Brain microvascular endothelial cell (primary cell): ENCODE measurements at regions not wholly inside any gene's neighbourhood (a gene's known extent, or its start where the extent isn't known, plus 50 kb on each side); places are given as distances from the start of the nearest gene placed in this dataset.

ENCODE experiments used
- DNase-seq: peaks from one replicate; pipeline ENCODE4 v3.0.0-alpha.2; 2020
- H3K27ac ChIP-seq: fragments of 250-450 bp; sonication (Bioruptor Pico); 2 replicates; pipeline ENCODE4 v1.5.1; 2020; ENCODE audit warnings: mild to moderate bottlenecking, moderate library complexity
- H3K27me3 ChIP-seq: fragments of 250-450 bp; sonication (Bioruptor Pico); replicated peaks from 2 replicates; pipeline ENCODE4 v1.5.1; 2020; ENCODE audit warnings: mild to moderate bottlenecking
- H3K36me3 ChIP-seq: fragments of 250-450 bp; sonication (Bioruptor Pico); replicated peaks from 2 replicates; pipeline ENCODE4 v1.5.1; 2020; ENCODE audit warnings: mild to moderate bottlenecking
- H3K4me3 ChIP-seq: 2 replicates; pipeline ENCODE4 v1.5.1; 2011; ENCODE audit warnings: low read depth, mild to moderate bottlenecking, control low read depth, low read length, moderate library complexity
- in situ Hi-C: cut with HindIII; loops from 2 replicates; pipeline ENCODE4 v1.10.0; 2017; ENCODE audit warnings: low sequenced_read_pairs, low pct_ligation_motif_present
- TF ChIP-seq, protein P1 (sequence below): IDR thresholded peaks from 2 replicates; pipeline ENCODE4 v1.5.1; 2011; ENCODE audit warnings: low read depth, mild to moderate bottlenecking, moderate library complexity, low read length, control low read depth, inconsistent platforms; ENCODE audit errors: missing control alignments

DNA sequence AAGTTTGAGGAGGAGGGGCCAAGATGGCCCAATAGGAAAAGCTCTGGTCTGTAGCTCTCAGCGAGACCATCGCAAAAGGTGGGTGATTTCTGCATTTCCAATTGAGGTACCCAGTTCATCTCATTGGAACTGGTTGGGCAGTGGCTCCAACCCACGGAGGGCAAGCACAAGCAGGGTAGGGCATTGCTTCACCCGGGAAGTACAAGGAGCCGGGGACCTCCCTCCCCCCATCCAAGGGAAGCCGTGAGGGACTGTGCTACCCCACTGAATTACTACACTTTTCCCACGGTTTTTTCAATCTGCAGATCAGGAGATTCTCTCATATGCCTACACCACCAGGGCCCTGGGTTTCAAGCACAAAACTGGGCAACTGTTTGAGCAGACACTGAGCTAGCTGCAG lies 58.0 kb upstream of the EFCAB3 start:
- TF ChIP-seq, protein P1, sequence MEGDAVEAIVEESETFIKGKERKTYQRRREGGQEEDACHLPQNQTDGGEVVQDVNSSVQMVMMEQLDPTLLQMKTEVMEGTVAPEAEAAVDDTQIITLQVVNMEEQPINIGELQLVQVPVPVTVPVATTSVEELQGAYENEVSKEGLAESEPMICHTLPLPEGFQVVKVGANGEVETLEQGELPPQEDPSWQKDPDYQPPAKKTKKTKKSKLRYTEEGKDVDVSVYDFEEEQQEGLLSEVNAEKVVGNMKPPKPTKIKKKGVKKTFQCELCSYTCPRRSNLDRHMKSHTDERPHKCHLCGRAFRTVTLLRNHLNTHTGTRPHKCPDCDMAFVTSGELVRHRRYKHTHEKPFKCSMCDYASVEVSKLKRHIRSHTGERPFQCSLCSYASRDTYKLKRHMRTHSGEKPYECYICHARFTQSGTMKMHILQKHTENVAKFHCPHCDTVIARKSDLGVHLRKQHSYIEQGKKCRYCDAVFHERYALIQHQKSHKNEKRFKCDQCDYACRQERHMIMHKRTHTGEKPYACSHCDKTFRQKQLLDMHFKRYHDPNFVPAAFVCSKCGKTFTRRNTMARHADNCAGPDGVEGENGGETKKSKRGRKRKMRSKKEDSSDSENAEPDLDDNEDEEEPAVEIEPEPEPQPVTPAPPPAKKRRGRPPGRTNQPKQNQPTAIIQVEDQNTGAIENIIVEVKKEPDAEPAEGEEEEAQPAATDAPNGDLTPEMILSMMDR = no peak
- no peak overlapping the region for H3K4me3 ChIP-seq
- H3K27me3 ChIP-seq = no peaks in the 10 kb centered on the region
- H3K27ac ChIP-seq = no peak overlapping the region
- in situ Hi-C loops = no loop called here
- no peaks in the 10 kb centered on the region for H3K36me3 ChIP-seq
- DNase-seq = no peak

DNA sequence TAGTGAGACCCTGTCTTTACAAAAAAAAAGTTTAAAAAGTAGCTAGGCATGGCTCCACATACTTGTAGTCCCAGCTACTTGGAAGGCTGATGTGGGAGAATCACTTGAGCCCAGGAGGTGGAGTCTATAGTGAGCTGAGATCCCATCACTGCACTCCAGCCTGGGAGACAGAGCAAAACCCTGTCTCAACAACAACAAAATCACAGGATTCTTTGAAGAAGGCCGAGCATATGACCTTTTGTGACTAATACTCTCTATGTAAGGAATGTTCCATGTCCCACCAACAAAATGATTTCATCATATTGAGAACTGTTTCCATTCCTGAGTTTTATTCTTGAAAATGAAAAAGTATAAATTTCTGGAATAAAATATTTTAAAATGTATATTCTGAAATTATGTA lies 58.9 kb upstream of the EFCAB3 start:
- Histone ChIP-seq H3K36me3 (no peaks in the 10 kb centered on the region), H3K4me3 (no peak overlapping the region), H3K27ac (no peak overlapping the region), H3K27me3 (no peaks in the 10 kb centered on the region)
- in situ Hi-C loops = no loop called here
- DNase-seq = peak; percentile 62
- TF ChIP-seq, protein P1 = no peak

DNA sequence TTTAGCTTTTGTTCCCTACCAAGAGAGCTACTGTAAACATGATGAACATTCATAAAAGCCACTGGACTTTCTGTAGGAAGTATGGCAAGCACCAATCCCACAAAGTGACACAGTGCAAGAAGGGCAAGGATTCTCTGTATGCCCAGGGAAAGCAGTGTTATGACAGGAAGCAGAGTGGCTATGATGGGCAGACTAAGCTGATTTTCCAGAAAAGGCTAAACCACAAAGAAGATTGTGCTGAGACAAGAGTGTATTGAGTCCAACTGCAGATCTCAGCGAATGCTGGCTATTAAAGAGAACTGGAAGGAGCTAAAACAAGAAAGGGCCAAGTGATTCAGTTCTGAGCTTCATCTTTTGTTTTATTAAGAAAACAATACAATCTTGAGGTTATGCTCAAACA lies 60.5 kb upstream of the EFCAB3 start:
- TF ChIP-seq, protein P1 = no peak
- Histone ChIP-seq H3K27ac (no peak overlapping the region), H3K27me3 (no peaks in the 10 kb centered on the region), H3K36me3 (no peaks in the 10 kb centered on the region), H3K4me3 (no peak overlapping the region)
- in situ Hi-C loops = no loop called here
- DNase-seq = no peak

DNA sequence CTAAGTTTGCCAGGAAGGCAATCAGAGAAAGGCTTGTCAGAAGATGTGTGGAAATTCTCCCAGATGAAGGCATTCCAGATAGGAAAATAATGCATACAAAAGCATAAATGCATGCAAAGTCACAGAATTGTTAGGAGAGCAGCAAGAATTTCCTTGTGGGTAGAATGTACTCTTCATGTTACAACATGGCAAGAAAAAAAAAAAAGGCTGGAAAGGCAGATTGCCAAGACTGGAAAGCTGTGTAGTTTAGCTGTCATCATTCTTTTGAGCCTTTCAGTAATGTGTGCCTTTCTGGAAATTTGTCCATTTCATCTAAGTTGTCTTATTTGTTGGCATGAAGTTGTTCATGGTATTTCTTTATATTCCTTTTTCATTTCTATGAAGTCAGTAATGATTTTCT lies 71.0 kb upstream of the EFCAB3 start:
- DNase-seq = no peak
- H3K4me3 ChIP-seq = no peak overlapping the region
- no peaks in the 10 kb centered on the region for H3K36me3 ChIP-seq
- TF ChIP-seq, protein P1 = no peak
- H3K27ac ChIP-seq = no peak overlapping the region
- in situ Hi-C loops = no loop called here
- no peaks in the 10 kb centered on the region for H3K27me3 ChIP-seq

DNA sequence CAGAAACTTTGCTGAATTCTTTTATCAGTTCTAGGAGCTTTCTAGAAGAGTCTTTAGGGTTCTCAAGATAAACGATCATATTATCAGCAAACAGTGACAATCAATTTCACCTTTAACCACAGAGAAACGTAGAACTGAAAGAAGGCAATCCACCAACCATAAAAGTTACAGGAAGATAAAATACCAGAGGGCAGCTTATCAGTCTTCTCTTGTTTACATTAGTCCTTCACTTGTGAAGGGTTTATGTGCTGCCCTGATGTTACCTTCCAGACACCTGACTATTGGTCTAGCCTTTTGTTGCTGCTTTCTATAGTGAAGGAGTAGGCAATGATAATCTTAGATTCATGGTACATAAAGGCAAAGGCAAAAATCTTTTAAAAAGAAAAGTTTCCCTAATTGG lies 73.2 kb upstream of the EFCAB3 start:
- in situ Hi-C loops = no loop called here
- DNase-seq = no peak
- no peaks in the 10 kb centered on the region for H3K36me3 ChIP-seq
- H3K27ac ChIP-seq = no peak overlapping the region
- no peaks in the 10 kb centered on the region for H3K27me3 ChIP-seq
- TF ChIP-seq, protein P1 = no peak
- no peak overlapping the region for H3K4me3 ChIP-seq

DNA sequence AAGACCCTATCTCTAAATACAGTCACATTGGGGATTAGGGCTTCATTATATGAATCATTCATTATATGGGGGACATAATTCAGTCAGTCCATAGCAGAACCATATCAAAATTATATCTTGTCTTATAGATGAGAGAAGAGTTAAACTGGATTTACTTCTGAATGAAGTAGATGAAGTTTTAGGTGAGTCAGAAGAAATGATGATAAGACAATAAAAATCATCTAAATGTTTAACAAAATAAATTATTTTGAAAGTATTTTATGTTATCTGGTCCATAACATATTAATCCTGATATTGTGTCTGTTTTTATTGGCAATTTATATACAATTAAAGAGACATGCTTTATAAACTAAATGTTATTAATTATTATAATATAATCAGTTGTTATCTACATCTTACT lies 76.9 kb upstream of the EFCAB3 start:
- in situ Hi-C loops = no loop called here

More for the DNA sequence above, 76.9 kb upstream of the EFCAB3 start:
- Histone ChIP-seq H3K36me3 (no peaks in the 10 kb centered on the region), H3K27me3 (no peaks in the 10 kb centered on the region), H3K4me3 (no peak overlapping the region), H3K27ac (no peak overlapping the region)
- DNase-seq = no peak
- TF ChIP-seq, protein P1 = no peak
